Vagina (tissue), 2 donors: ENCODE measurements at regions not wholly inside any gene's neighbourhood (a gene's known extent, or its start where the extent isn't known, plus 50 kb on each side); places are given as distances from the start of the nearest gene placed in this dataset.

Source experiments
- POLR2A ChIP-seq, 2 donors: fragments of 450-650 bp; IDR thresholded peaks; one replicate each; pipeline ENCODE4 v1.6.1; 2017; ENCODE audit warnings: antibody characterized with exemption in 2 of 2, mild to moderate bottlenecking in 2 of 2, moderate library complexity in 2 of 2
- POLR2AphosphoS5 ChIP-seq, 2 donors: sonication (generic); formaldehyde crosslinking; IDR thresholded peaks; one replicate each; pipeline ENCODE4 v1.9.0; 2017; ENCODE audit warnings: antibody characterized with exemption in 2 of 2, mild to moderate bottlenecking in 2 of 2, low read depth in 1 of 2; ENCODE audit not compliant: insufficient read depth in 1 of 2
- TF ChIP-seq, protein P1 (sequence below), 3 experiments: fragments of 450-650 bp in 2 of 3; fragments of 200-600 bp in 1 of 3; sonication (generic) in 1 of 3; IDR thresholded peaks; one replicate each; pipeline ENCODE4 v1.5.1; 2017 to 2019; ENCODE audit warnings: antibody characterized with exemption in 3 of 3, mild to moderate bottlenecking in 2 of 3, moderate library complexity in 2 of 3

DNA sequence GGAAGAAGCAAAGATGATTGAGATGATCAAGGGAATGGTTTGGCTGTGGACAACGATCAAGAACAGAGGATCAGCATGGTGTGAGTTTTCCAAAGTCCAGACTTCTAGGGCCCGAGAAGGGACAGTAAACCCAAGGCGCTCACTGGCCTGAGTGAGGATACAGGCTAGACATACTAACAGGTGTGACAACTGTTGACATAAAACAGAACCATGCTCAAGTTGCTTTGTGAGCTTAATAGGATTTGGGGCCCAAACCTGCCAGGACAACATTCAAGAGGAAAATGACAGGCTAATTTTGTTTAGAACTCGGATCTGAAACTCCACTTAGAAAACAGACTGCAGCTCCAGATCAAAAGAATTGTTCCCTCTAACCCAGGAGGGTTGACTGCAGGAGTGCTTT lies 68.1 kb upstream of the ACKR3 start:
- TF ChIP-seq POLR2A (IDR thresholded peaks at IDR 0.05) (no peak), POLR2AphosphoS5 (IDR thresholded peaks at IDR 0.05; ENCODE audit: insufficient read depth in 1 of 2, low read depth in 1 of 2) (no peak)
- TF ChIP-seq, protein P1, sequence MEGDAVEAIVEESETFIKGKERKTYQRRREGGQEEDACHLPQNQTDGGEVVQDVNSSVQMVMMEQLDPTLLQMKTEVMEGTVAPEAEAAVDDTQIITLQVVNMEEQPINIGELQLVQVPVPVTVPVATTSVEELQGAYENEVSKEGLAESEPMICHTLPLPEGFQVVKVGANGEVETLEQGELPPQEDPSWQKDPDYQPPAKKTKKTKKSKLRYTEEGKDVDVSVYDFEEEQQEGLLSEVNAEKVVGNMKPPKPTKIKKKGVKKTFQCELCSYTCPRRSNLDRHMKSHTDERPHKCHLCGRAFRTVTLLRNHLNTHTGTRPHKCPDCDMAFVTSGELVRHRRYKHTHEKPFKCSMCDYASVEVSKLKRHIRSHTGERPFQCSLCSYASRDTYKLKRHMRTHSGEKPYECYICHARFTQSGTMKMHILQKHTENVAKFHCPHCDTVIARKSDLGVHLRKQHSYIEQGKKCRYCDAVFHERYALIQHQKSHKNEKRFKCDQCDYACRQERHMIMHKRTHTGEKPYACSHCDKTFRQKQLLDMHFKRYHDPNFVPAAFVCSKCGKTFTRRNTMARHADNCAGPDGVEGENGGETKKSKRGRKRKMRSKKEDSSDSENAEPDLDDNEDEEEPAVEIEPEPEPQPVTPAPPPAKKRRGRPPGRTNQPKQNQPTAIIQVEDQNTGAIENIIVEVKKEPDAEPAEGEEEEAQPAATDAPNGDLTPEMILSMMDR (IDR thresholded peaks at IDR 0.05): no peak
